ENCODE measurements at regions not wholly inside any gene's neighbourhood (a gene's known extent, or its start where the extent isn't known, plus 50 kb on each side); places are given as distances from the start of the nearest gene placed in this dataset.

- no peak for TF ChIP-seq CTCF (IDR thresholded peaks at IDR 0.05)
- no peak for TF ChIP-seq POLR2A (IDR thresholded peaks at IDR 0.05)
Measured at GRCh38 chr5:33364406-33364805, 76.4 kb upstream of the TARS1 start.

All from lower leg skin (tissue), 3 donors.